Activated T-cell treated with anti-CD3 and anti-CD28 coated beads, Interleukin-2, amount 50 U/mL, for 48 hours (primary cell): ENCODE measurements at regions not wholly inside any gene's neighbourhood (a gene's known extent, or its start where the extent isn't known, plus 50 kb on each side); places are given as distances from the start of the nearest gene placed in this dataset.

Experiments used
- DNase-seq, 2 experiments: peaks; one replicate each; pipeline ENCODE4 v3.0.0-alpha.2; 2020

DNA sequence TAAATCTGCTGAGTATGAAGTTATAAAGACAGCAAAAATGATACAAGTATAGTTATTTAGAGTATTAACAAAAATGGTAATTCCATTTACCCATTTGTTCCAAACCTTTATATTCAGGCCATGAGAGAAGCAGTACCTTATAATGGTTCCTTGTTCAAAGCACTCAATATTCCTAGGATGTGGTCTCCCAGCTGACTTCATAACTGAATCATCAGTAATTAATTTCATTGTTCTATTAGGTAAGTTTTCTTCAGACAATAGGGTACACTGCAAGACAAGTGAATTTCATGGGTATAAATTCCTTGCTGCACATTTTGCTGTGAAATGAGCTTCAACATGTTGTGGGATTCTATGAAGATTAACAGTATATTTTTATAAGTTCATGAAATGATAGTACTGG, 550.8 kb upstream of the ZEB2 start:
- no peak for DNase-seq

DNA sequence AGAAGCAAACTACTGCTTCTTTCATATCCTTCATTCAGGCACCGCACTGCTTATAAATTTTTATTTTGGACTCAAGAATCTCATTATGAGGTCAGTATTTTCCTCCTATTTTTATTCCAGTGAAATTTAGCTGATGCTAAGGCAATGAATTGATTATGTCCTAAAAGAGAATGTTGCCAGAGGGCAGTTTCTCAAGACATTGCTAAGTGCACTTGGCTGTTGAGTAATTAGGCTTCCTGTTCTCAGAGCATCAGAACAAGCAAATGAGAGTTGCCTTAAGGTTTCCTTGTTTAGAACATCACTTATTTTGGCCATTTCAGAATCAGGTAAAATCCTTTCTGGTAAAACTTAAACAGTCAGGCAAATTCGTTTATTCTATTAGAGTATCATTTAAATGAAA, 548.6 kb upstream of the ZEB2 start:
- DNase-seq: no peak

DNA sequence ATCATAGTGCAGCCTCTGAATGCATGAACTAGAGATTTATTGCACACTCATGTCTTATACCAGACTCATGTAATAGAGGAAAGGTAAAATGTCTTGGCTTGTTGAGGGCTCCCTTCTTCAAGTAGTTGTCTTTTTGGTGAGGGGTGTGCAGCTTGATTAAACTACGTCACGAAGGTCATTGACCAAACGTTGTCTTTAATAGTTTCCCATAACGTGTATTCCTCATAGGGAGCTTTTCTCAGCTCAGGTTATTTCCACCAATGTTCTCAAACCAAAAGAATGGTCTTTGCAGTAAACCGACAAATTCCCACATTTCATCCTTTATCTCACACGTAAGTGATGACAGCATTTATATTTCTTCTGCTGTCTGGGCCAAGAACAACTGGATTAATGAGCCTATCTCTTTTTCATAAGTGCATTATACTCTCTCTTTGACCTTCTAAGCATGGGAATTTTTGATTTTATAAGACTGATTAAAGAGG, 547.7 kb upstream of the ZEB2 start:
- no peak for DNase-seq

DNA sequence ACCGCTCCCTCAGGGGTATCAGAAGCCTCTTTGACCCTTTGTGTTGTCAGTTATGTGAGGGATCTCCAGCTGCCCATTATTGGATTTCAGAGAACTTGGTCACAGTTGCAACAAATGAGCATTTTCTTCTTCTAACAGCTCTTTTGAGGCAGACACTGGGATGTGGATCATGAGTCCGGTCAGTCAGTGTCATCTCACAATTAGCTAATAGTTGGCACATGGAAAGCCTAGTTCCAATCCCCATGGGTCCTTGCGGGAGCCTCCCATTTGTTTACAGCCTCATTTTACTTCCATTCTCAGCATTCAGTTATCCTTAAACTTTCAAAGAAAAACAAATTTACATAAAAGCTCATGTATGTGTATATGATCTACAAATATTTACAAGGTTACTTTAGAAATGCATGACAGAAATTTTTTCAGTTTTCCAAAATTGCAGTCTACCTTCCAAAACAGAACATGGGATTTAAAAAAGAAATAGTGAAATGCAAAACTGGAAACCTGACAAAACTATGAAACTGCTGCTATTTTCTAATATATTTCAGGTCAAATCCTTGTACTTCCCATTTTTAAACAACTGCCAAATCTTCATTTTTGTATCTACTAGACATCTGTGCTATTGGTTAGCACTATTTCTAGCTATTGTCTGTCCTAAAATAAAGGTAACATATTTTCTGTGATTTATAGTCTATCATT, 547.1 kb upstream of the ZEB2 start:
- DNase-seq: no peak

DNA sequence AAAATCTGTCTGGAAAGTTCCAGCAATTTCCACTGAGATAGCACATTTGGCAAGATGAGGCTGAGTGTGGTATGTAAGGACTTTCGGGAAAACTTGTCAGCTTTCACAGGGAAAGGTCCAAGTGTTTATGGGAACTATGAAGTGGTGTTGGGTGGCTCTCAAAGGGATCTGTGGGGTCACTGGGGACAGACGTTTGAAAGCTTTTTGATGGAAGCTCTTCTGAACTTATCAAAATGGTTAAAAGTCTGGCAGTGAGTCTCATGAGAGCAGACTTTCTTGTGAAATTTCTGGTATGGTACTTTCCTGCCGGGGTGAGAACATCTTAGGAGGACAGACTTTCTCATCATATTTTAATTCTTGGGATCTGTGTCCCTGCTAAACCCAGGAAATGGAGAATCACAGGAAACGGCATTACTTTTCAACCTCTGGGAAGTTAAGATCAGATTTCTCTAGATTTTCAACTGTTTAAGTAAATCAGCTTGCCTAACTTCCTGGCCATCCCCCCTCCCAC, 546.3 kb upstream of the ZEB2 start:
- no peak for DNase-seq

DNA sequence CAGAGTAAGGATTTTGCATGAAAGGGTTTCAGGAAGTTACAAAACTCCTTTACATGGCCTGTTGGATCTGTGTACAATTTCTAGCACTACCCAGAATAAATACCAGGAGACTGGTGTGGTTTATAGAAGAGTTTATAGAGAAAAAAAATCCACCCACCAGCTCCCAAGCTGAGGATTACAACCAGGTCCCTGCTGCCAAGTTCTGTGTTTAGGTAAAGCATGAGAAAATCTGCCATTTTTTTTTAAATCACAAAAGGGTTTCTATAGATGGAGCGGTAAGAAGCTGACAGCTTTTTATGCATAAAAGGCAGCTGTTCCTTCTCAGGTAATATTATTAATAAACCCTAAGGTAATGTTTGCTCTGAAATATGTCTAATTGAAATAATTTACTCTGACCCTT, 545.4 kb upstream of the ZEB2 start:
- DNase-seq: no peak

DNA sequence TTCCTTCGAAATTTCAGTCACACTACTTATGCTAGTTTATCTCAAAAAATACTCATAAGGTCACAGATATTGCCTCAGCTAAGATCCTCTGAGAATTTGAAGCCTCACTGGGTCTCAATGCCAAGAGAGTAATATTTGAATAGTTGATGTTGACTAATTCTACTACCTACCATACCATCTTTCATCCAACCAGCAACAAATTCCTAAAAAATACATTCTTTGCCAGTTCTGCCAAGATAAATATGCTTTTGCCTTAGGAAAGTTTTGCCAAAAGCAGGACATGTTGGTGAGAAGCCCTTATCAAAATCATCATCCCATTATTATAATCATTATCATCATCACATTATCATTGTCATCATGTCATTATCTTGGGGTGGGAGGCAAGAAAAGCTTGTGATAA, 544.6 kb upstream of the ZEB2 start:
- no peak for DNase-seq

DNA sequence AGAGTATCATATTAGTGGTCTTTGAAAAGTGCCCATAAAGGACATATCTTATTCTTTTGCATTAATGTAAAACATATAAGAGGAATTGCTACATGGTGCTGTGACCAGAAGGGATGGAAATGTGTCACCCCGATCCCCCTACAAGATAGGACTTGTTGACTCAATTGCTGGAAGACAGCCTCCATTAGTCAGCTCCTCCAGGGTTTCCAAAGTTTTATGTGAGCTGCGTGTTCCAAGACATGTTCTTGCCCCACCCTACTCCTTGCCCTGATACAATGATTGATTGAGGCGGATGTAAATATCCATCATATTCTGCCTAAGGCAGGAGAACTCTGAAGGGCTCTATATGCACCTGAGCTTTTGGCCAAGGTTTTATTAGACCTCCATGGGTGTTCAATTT, 541.0 kb upstream of the ZEB2 start:
- no peak for DNase-seq

DNA sequence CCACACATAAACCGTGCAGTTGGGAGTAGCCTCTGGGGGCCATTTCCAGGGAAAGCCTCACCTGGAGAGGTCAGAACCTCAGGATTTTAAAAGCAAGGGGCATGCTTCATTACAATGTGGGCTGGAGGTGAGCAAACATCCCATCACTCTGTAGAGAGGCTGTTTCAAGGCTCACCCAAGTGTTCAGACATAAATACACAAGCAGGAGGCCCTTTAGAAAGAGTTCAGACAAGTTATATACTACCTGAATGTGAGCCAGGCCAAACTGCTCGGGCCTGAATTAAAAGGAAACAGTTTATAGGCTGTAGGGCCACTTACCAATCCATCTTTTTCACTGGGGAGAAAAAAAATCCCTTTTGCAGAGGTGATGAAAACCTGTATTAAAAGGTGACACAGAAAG, 540.0 kb upstream of the ZEB2 start:
- DNase-seq: no peak

DNA sequence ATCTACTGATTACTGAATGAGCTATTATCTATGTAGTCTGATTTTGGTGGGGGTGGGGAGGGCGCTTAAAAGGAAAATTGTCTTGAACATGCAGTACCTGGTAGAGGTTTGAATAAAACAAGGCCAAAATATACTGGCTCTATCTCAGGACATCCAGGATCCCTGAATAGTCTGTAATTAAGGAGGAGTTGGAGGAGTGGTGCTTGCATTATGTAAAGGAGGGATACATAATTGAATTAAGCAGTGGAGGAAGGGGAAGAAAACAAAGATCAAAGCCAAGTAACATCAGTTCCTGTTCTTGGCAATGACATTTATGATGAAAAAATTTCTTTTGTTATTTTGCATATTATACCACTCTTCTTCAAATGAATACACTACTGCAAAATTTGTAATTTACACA, 539.4 kb upstream of the ZEB2 start:
- DNase-seq: no peak

DNA sequence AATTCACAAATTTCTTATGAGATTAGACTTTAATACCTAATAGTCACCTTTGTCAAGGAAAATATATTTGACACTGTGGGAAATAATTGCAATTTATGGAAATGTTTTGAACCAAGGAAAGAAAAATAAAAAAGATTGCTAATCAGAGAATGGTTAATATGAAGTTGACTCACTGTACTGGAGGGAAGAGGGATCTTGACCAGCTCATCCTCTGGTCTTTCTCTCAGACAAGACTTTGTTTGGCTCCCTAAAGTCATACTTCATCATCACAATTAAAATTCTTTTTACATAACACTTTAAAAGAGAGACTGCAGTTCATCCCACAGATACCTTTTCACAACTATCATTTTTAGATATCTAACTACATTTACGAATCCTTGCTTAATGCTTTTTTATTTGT, 538.5 kb upstream of the ZEB2 start:
- DNase-seq: no peak

DNA sequence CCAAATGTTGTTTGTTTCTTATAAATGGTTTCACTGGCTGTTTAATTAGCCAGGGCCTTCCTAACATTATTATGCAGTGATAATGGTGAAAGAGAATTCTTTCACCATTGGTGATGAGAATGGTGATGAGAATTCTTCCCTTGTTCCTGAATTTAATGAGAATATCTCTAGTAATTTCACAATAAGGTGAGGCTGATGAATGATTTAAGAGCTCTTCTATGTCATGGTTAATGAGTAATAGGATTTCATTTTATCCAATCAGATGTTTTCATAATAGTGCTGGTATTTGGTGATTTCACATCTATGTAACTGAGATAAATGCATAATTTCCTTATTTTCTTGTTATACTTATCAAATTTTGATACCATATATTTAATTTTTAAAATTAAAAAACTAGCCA, 535.7 kb upstream of the ZEB2 start:
- no peak for DNase-seq

DNA sequence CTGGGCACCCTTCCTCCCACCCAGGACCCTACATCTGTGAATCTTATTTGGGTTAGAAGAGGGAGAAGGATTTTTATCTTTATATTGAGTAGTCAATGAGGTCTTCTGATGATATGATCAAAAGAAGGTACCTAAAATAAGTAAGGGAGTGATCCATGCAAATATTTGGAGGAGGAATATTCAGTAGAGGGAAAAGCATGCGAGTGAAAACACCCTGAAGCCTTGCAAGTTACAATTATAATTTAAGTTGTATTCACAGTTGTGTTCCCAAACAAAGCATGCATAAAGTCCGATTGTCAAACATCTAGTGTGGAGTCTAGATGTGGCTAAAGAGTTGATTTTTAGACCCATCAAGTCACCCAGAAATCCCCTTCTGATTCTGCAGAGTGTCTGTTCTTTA, 530.2 kb upstream of the ZEB2 start:
- DNase-seq: no peak

DNA sequence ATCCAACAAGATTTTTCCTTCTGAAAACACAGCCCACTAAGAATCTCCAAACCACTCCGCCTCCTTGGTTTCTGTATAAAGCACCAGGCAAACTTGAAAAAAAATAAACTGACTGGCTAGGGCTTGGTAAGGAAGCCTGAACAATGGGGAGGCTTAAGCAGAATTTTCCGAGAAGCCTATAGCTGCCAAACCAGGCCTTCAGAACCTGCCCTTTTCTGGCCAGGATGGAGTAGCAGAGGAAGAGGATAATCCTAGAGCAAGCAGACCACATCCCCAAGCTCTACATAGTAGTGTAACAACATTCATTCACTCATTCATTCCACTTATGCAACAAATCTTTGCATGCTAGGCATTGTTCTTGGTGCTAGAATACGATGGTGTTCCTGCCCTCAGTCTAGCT, 529.6 kb upstream of the ZEB2 start:
- no peak for DNase-seq

DNA sequence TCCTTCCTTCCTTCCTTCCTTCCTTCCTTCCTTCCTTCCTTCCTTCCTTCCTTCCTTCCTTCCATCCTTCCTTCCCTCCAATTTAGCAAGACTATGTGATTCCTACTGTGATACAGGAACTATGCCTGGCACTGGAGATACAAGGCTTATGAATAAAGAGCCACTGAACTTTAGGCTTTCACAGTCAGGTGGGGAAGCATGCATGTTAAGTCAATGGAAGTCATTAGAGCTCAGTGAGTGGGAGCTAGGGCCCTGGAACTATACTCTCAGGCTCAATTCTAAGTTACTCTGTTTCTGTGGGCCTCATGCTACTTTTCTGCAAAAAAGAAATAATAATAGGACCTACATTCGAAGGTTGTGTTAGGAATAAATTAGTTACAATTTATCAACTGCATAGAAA, 527.6 kb upstream of the ZEB2 start:
- DNase-seq: no peak

DNA sequence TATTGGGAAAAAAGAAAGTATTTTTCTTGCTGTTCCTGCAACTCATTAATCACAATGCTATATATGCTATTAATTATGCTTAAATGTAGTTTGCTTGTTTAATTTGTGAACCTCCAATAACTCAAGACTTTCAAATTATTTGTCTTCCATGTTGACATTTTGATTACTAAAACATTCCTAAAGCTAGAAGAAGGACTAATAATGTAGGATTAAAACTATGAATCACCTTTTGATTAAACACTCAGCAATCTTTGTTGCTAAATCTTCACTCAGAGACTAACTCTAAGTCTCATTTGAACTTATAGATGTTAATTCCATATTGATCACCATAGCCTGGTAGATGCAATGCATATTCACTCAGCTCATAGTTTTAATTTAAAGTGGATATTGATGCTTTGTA, 524.6 kb upstream of the ZEB2 start:
- DNase-seq: no peak

DNA sequence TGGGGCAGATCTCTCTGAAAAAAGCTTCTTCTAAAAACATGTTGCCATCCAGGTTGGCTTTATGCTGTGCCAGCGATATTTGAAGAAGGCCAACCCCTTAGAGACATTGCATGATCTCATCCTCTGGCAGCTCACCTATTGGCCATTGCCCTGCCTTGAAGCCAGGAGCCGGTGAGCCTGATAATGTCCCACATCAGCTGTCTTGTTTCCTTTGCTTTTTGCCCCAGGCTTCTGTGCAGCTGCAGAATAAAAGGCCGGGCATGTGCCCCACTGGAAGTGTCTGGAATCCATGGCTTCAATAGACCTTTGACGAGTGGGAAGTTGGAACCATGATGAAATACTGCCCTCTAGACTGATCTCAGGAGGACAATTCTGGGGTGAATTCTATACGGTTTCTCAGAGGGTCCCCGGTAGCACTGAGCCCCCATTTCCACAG, 523.5 kb upstream of the ZEB2 start:
- no peak for DNase-seq

DNA sequence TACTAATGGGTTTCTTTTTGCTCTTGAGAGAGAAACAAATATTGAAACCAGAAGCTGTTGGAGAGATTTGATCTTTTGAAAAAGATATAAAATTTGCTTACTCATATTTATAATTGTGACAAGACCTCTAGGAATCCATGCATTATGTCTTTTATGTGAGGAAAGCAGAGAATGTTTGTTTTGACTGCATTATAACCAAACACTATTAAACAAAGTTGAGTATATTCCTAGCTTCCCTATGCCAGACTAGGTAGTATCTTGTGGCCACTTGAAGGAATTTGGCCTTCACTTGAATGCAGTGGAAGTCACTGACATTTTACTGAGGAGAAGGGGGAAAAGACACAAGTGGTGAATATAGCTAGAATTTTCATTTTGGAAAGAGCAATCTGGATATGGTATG, 521.8 kb upstream of the ZEB2 start:
- no peak for DNase-seq

DNA sequence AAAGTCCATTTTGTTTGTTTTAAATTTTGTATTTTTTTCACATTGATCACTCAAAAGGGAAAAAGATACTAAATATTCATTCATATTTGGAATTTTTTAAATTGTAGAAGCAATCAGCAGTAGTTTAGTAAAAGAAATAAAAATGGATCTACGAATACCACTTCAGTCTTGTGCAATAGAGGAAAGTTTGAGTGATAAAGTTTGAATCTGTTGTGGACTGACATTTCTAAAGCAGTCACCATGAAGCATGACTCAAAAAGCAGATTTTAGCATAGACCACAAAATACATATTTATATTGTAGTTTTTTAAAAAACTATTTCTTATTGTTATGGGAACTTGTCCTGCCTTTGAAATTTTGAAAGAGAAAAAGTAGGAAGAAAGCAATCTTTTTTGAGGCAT, 520.5 kb upstream of the ZEB2 start:
- no peak for DNase-seq

DNA sequence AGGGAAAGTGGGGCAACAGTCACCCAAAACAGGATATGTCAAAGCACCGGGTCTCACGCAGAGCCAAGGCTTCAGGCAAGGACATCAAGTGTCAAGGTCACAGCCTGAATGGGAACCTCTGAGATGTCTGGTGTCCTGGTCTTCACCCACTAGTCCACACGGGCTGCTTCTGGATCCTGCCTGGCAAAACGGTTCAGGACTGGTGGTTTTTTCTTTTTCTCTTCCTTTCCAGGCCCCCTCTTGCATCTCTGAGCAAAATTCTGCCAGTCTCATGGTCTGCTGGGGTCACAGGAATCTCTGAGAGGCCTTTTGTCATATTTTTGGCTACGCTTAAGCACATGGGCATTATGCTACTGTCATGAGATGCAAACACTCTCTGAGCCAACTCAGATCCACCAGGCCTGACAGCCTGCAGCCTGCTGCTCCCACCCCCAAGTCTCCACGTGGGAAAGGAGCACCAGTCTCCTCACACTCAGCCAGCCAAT, 518.2 kb upstream of the ZEB2 start:
- no peak for DNase-seq

DNA sequence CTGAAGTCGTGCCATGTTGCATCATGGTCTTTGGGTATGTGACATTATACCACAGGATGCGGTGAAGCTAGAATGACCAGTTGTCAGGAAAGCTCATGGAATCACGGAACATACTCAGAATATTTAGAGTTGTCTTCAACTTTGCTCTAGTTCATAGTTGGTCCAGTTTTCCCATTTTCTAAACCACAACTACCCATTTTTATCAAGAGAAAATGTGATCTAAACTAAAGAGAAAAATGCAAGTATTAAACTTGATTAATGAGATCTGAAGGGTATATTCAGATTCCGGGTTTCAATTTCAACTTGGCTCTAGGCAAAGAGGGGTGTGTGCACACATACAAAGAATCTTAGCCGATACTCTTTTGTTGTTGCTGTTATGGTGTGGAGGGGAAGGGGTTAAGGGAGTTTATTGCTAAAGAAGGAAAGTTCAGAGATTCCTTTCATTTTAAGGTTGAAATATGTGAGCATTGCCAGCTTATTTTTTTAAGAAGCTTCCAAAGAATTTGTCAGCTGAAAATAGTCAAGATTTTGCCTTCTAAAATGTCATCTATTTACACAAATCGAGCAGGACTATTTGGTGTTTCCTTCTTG, 516.6 kb upstream of the ZEB2 start:
- DNase-seq: no peak

DNA sequence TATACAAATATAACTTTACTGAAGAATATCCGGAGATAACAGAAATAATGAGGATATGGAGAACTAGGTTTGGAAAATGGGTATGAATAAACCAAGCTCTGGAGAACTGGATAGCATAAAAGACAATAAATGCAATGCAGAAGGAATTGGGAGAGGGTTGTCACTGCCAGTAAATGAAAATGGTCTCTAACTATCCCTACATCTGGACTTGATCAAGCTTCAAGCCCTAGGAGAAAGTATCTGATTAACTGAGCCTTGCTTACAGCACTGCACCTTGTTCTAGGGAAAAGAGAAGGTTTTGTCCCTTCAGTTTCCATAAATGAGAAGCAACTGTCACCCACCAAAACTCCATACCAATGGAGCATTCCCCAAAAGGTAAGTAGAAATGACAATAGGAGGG, 514.6 kb upstream of the ZEB2 start:
- DNase-seq: no peak

DNA sequence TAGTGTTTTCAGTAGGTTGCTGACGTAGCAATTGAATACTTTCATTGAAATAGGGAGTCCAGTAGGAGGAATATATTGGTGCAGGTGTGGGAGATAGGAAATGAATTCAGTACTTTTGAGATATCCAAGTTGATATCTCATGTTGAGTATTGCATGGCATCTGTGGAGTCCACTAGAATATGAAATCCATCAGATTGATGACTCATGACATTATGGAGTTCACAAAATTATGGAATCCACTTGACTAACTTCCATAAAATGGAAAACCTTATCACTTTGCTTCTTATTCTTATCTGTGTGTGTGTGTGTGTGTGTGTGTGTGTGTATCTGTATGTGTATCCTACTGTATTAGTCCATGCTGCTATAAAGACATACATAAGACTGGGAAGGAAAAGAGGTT, 513.5 kb upstream of the ZEB2 start:
- DNase-seq: no peak

DNA sequence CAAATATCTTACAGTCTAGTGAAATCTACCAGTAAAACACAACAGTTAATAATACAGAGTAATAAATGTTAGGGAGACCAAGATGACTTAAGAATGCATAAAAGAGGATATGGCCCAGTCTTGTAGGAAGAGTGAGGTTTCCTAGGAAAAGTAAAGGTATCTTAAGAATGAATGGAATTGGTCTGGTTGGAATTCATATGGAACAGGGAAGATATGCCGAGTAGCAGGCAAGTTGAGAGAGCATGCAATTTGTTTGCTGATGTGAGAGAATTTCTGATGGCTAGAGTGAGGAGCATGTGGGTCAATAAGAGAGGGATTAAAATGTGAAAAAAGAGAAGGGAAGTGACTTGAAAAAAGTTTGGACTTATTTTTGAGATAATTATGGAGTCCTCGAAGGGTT, 512.9 kb upstream of the ZEB2 start:
- DNase-seq: no peak

DNA sequence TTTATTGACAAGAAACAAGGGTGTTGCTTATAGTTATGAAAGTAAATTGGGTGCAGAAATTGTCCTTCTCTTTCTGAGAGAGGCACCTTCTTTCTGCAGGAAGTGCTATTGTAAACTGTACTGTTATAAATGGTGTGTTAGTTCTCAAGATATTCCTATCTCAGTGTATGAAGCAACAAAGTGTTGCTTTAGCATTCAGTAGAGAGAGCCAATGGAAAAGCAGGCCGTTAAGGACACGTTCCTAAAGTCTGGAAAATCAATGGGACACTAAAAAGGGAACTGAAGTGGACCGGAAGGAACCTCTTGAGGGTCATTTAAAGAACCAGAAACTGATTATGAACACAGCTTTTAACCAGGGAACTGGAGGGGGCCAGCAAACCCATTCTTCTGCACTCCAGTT, 510.0 kb upstream of the ZEB2 start:
- DNase-seq: no peak
